Stimulated activated CD4-positive, alpha-beta T cell treated with anti-CD3 and anti-CD28 coated beads, Interleukin-2, amount 100 ng/mL, for 48 hours (primary cell): ENCODE measurements at regions not wholly inside any gene's neighbourhood (a gene's known extent, or its start where the extent isn't known, plus 50 kb on each side); places are given as distances from the start of the nearest gene placed in this dataset.
"Not testable (repeated sequence)": the region's sequence is repeated elsewhere in the genome, so short reads cannot be mapped to it uniquely, and the experiment has no call there.

Source experiments
- DNase-seq, 2 donors: peaks; one replicate each; pipeline ENCODE4 v3.0.0-alpha.2; 2020

DNA sequence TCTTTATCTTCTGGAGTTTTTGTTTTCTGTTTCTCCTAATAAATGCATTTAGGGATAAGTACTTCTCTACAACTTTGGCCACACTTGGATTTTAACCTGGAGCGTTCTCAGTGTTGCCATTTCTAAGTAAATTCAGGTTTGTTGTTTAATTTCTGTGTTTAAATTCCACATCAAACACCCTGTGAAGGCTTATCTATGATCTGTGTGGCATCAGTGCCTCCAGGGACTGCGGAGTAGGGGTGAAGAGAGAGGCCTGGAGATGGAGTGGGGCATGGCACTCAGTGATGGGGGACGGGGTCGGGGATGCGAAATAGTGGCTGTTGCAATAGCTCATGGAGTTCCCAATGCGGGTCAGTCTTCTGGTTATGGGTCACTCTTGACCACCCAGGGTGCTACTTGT is 294.8 kb downstream of the HS3ST3B1 start:
- no peak for DNase-seq

DNA sequence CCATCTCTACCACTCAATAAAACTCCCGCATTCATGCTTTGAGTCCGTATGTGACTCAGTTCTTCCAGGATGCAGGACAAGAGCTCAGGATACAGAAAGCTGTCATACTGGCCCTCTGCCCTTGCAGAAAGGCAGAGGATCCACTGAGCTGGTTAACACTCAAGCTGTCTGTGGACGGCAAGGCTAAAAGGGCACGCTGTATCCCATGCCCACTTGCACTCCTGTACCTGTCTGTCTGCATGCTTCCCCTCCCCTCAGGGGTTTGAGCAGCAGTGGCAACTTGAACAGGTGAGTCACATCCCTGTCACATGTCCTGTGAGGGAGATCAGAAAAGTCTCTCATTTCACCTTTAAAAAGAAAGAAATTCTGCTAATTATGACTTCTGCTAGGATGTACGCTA is 293.8 kb downstream of the HS3ST3B1 start:
- DNase-seq: no peak

DNA sequence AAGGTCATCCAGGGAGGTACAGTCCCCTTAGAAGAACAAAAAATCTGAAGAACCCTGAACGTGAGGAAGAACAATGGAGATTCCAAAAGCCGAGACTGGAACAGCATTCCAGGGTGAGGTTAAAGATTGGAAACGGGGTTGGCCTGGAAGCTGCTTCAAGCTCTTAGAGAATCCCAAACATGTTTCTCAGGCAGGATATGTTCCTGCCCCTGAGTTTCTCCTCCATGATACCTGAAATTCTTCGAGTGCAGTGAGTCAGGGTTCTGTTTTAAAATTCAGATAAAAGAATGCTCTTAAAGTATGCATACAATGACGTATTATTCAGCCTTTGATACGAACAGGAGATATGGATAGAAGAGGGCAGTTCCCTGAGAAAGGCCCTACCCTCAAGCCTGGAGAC is 293.1 kb downstream of the HS3ST3B1 start:
- DNase-seq: no peak

DNA sequence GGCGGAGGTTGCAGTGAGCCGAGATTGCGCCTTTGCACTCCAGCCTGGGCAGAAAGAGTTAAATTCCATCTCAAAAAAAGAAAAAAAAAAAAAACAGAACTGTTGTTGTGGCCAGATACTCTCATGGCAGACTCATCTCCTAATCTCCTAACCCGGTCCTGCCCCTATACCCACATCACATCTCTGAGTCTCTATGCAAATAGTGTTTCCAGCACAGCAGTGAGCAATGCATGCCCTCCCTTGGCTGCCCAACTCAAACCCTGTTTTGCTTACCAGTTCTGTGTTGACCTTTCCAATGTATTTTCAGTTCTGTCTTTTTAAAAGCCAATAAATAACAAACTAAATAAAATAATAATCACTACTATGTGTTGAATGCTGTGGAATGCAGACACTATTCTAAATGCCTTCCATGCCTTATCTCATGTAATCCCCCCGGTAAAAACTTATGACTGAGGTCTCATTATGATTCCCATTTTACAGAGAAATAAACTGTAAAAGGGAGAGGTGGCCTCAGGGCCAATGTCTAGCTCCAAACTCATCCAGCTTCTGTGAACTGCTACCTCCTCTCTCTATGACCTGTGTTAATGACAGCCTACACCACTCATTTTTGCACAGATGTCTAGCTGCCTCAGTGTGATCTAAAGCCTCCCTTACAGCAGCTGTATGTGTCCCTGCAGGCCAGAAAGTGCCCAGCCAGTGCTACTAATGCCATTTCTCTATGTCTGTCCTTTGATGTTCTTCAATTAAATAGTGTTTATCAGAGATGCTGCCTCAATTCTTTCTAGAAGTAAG is 289.8 kb downstream of the HS3ST3B1 start:
- DNase-seq: no peak

DNA sequence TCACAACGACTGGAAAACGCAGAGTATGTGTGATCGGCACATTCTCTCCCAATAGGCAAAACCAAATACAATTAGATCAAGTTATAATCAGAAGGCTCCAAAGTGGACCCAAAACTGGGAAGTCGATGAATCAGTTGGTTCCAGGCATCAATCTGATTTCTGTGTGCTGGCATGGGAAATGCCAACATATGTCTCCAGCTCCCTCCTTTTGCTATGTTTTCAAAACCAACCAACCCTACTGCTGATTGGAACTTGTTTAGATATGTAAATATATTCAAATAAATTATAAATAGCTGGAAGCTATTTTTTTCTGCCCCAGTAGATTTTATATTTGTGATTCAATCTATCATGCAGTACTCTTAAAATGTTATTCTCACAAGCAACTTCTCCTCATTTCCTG is 284.2 kb downstream of the HS3ST3B1 start:
- DNase-seq: no peak

DNA sequence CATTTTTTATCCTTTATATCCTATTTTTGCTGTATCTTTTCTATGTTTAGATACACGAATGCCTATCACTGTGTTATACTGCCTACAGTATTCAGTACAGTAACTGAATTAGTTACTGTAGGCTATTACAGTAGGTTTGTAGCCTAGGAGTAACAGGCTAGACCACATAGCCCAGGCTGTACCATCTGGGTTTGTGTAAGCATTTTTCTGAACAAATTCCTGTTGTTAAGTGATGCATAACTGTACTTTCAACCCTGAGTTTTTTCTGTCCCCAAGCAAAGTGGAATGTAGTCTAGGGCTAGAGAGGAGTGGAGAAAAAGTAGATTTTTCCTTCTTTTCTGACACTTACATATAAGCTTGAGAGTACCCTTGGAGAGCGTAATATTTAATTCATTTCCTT is 282.1 kb downstream of the HS3ST3B1 start:
- no peak for DNase-seq

DNA sequence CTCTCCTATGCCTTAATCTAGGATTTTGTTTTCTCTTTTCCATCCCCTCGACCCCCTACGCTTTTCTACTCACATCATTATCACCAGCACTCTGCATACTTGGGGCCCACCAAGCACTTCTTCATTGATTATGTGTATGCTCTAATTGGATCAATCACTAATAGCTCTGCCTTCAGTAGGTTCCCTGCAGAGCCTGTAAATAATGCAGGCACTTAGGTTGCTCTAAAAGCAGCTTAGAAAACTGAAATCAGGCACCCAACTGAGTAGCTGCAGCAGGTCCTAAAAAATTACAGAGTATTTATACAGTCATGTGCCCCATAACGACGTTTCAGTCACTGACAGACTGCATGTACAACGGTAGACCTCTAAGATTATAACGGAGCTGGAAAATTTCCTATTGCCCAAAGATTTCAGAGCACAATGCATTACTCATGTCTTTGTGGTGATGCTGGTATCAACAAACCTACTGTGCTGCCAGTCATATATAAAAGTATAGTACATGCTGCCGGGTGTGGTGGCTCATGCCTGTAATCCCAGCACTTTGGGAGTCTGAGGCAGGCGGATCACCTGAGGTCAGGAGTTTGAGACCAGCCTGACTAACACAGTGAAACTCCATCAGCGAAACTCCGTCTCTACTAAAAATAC is 280.4 kb downstream of the HS3ST3B1 start:
- no peak for DNase-seq

DNA sequence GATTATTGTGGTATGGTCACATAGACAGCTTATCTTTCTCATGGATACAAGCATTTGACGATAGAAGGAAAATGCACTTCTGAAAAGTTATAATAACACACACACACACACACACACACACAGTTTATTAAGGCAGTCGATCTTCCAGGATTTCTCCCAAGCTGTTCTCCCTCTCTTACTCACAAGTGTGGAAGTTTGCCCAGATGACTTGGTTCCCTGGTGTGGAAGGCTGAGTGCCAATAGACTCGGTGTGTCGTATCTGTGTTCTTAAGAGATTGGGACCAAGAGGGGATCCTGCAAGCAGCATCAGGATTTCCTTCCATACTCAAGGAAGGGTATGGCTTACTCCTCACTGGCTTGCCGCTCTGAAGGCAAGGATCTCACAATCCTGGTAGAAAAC is 279.6 kb downstream of the HS3ST3B1 start:
- DNase-seq: no peak

DNA sequence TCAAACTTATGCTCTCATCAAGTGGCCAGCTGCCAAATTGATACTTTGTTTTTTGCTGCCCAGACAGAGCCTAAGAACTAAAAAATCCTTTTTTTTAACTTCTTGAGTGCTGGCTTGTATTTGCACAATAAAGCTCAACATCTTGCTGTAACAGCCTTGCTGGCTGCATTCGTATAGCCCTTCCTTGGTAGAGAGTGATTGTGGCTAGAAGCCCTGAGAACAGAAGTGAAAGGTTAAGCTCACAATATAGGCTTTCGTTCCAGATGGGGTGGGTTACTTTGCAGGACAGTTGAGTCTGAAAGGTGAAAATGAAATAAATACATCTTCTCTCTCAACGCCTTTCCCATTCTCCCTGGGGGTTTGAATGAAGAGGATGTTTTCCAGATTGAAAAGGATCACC is 278.8 kb downstream of the HS3ST3B1 start:
- DNase-seq: no peak

DNA sequence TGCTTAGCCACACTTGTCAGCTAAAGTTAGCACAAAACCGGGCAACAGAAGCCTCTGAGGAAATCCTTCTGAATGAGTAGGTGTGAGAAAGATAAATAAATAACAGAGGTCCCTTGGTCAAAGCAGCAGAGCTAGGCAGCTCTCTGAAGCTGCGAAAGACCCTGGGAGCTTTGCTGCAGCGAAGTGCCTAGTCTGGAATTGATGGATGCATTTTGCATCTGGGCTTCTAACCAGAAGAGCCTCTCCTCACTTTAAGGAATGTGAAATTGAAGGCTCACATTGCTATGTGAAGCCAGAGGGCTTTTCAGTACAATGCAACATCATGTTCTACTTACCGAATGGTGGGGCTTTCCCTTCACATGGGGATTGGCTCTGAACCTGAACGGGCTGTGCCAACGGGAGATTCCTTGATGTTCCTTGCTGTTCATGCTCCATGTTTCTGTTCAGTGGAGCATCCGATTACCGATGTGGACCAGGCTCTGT is 274.6 kb downstream of the HS3ST3B1 start:
- DNase-seq: no peak

DNA sequence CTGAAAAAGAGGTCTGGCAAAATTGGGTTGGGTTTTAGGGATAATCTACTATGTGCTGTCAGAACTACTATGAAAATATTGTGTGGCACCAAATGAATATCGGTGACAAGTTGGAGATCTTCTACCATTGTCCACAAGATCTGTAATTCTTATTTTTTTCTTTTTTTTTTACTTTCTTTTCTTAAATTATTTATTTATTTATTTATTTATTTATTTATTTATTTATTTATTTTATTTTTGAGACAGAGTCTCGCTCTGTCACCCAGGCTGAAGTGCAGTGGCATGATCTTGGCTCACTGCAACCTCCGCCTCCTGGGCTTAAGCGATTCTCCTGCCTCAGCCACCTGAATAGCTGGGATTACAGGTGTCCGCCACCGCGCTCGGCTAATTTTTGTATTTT is 259.4 kb downstream of the HS3ST3B1 start:
- not testable (repeated sequence) for DNase-seq

DNA sequence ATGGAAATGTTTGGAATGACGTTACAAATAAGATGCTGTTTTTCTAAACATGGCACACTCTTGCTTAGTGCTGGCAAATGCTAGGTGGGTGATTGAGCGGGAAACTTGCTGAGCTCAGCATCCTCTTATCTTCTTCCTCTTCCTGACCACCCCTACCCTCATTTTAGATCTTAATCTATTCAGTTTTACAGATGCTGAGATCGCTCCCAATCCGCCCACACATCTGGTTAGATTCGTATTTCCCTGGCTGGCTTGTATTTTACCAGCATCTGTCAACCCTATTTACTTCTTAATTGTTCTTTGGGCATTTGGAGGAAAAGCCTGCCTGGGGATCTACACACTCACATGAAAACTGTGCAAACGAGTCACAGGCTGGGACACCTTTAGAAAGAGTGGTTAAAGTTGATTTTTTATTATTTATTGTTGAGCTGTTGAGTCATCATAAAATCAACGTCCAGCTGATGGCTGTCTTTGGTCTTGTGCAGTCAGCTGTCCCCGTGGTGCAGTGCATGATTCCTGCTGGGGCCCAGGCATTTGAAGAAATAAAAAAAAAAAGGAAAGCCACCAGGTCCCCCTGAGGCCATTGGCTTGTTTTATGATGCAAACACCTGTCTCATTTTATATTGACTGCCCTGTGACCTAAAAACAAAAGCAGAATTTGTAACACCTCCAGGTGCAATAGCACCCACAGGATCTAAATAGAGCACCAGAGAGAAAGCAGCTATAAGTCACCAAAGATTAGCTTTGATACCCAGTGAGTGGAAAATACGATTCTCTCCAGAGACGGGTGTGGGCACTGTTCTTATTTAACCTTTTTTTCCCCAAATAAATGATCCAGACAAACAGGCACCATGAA is 258.6 kb downstream of the HS3ST3B1 start:
- no peak for DNase-seq

DNA sequence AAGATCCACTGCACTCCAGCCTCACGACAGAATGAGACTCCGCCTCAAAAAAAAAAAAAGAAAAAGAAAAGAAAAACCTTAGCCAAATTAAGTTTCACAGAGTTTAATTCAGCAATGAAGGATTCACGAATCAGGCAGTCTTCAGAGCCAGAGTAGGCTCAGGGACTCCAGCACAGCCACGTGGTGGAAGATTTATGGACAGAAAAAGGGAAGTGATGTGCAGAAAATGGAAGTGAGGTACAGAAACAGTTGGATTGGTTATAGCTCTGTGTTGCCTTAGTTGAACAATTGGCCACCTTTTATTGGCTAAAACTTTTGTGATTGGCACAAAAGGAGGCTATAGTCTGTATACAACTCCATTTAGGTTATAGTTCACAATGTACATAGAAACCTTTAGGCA is 256.6 kb downstream of the HS3ST3B1 start:
- DNase-seq: no peak

DNA sequence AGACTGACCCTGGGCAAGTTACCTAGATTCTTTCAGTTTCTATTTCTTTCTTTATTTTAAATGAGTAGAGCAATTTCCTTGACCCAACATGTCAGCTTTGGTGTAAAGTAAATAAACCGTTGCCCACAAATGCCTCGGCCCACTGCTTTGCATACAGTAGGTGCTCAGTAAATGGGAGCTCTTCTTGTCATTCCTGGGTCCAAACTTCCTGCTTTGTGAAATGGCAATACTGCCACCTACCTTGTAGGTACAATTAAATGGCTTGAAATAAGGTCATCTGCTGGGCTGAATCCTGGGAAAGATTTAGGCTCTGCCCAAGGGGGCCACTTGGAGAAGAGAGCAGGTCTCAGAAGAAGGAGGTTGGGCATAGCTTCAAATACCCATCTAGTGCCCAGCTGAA is 253.0 kb downstream of the HS3ST3B1 start:
- DNase-seq: no peak

DNA sequence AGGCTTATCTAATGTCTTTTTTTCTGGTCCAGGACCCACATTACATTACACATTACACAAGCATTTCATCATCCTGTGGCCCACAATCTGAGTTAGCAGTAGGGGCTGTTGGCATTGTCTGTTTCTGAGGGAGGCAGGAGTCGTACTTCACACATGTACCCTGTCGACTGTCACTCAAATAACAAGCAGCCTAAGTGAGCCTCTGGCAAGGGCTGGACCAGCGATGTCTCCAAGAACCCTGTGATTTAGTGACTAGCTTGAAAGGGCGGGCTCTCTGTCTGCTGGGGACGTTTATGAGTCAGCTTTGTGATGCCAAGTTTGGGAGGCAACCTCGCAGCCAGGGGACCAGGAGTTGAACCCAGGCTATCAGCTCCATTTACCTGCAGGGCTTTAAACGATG is 251.4 kb downstream of the HS3ST3B1 start:
- no peak for DNase-seq

DNA sequence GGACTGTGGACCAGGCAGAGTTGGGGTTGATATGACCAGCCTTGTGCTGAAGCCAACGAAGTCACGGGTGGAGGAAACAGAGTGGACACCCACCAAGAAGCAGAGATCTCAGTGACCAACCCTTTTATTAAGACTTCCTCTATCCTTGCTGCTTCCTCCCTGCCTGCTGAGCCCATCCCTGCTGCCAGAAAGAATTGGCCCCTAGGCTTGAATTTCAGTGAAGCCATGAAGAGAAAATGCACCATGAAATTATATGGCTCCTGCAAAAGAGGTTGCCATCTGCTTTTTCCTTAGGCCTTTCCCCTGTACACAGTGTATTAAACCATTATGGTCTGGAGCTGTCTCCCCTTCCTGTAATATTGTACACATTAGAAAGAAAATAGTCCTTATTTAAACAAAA is 246.7 kb downstream of the HS3ST3B1 start:
- no peak for DNase-seq

DNA sequence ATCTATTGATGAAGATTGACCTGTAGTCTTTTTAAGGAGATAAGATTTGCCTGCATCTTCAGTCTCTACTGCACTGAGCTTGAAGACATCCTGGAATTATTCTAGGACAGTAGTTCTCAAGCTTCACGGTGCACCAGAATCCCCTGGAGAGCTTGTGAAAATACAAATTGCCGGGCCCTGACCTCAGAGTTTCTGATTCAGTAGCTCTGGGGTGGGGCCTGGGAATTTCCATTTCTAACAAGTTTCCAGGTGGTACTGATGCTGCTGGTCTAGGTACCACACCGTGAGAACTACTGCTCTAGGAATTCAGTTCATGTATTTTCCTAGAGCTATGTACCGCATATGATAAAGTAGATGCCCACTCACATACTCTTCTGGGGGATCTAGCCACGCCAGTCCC is 246.1 kb downstream of the HS3ST3B1 start:
- DNase-seq: no peak

DNA sequence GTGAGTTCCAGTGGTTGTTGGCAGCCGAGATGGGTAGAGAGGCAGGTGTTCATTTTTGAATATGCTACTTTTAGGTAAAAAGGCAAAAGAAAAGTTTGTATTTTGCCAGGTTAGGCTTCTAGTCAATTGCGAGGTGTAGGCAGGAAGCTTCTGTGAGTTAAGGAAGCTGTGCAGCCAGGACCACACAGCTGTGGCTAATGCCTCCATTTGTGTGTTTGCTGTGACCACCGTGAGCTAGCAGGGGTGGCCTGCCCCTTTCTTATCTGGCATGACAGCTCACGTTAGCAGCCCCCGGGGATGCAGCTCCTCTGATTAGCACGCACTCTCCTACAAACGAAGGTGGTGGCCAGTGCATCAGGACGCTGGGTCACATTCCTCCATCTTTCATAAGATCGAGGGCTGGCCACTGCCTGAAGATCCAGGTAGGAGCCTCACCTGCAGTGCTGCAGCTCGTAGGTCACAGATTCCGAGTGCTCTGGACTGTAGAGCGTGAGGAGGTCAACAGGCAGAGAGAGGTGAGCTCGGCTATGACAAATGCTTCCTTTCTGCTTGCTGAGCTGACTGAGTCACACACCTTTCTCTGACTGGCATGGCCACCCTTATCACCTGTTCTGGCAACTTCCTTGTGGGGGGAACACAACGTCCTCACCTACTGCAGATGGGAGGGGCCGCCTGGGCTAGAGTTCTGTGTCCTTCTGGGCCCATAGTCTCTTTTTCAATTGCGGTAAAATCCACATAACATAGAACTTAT is 244.4 kb downstream of the HS3ST3B1 start:
- DNase-seq: no peak

DNA sequence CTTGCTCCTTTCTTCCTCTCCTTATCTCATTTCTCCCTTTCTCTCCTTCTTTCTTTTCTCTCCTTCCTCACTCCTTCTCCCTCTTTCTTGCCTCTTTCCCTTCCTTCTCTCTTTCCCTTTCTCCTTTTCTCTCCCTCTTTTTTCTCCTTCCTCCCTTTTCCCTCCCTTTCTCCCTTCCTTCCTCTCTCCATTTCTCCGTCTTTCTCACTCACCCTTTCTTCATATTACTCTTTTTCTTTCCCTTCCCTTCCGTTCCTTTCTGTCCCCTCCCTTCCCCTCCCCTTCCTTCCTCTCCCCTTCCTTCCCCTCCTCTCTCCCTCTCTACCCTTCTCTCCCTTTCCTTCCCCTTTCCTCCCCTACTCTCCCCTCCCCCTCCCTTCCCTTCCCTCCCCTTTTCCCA is 240.8 kb downstream of the HS3ST3B1 start:
- DNase-seq: no peak

DNA sequence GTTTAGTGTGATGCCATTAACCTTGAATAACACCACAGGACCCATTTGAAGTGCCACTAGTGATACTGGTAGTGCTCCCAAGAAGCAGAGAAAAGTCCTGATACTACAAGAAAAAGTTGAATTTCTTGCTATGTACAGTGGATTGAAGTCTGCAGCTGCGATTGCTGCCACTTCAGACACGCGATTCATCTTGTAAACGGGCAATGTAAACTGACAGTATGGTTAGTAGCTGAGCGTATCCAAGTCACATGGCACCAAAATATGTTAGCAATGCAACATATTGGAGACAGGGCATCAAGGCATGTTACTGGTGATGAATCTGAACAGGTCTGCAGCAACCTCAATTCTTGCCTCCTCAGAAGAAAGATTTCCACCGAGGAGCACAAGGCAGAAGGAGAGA is 238.9 kb downstream of the HS3ST3B1 start:
- no peak for DNase-seq

DNA sequence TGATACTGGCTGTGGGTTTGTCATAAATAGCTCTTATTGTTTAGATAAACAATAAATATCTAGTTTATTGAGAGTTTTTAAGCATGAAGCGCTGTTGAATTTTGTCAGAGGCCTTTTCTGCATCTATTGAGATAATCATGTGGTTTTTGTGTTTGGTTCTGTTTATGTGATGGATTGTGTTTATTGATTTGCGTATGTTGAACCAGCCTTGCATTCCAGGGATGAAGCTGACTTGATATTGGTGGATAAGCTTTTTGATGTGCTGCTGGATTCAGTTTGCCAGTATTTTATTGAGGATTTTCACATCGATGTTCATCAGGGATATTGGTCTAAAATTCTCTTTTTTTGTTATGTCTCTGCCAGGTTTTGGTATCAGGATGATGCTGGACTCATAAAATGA is 231.4 kb downstream of the HS3ST3B1 start:
- not testable (repeated sequence) for DNase-seq

DNA sequence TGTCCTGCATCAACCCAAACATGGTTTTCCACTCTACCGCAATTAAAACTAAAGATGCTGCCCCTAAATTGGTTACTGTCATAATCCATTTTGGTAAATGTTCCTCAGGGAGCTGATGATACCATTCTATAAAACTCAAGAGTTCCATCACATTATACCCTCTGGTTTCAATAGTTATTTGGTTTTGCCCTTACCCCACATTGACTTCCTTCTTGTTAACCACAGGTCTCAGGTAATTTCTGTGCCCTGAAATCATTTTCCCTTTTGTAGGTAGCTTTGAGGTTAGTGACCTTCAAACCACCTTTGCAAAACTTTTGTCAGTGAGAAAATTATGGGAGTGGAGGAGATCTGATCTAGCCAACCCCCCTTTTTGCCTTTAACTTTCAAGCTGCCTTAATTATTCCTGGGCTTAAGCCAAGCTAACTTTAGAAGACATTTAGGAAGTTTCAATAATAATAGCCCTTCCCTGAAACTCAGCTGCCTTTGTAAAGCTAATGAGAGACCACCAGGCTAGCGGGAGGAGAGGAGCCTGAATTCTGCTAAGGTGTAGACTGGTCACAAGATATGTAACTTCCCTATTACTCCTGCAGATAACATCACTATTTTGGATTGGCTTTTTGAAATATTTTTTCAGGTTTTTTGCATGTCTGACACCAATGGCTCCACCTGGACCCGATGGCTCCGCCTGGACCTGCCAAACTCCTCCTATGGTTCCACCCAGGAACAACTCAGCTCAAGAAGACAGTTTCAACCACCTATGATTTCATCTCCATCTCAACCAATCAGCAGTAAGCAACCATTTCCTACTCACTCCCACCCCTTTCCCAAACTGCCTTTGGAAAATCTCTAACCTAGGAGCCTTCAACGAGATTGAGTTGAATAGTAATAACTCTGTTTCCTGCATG is 224.9 kb downstream of the HS3ST3B1 start:
- DNase-seq: no peak
